ENCODE measurements at regions not wholly inside any gene's neighbourhood (a gene's known extent, or its start where the extent isn't known, plus 50 kb on each side); places are given as distances from the start of the nearest gene placed in this dataset.

DNA sequence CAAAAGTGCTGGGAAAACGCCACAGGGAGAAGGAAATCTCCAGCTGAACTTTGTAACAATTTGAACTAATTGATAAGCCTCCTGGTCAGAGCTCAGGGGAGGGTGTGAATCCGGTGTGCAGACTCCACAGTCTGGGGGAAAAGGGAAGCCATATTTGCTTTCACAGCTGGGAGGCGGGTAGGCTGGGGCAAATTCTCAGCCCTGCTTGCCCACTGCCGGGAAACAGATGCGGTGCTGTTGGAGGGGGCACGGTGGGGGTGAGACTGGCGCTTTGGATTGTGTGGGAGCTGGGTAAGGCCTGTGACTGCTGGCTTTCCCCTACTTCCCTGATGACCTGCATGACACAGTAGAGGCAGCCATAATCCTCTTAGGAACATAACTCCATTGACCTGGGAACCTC lies 134.8 kb downstream of the ADCYAP1 start:
- TF ChIP-seq POLR2A (IDR thresholded peaks at IDR 0.05; ENCODE audit: borderline replicate concordance, extremely low read depth, insufficient read depth, insufficient read length) (no peak), POLR2AphosphoS5 (IDR thresholded peaks at IDR 0.05; ENCODE audit: low read depth, low read length) (no peak), YY1 (IDR thresholded peaks at IDR 0.05; ENCODE audit: extremely low read depth, insufficient replicate concordance, low read depth, low read length) (no peak), EZH2phosphoT487 (IDR thresholded peaks at IDR 0.05; ENCODE audit: borderline replicate concordance) (no peak), EZH2 (IDR thresholded peaks at IDR 0.05) (no peak), ELF1 (IDR thresholded peaks at IDR 0.05; ENCODE audit: borderline replicate concordance, low read depth) (no peak), RAD21 (IDR thresholded peaks at IDR 0.05; ENCODE audit: low read depth) (no peak), ZNF274 (IDR thresholded peaks at IDR 0.05; ENCODE audit: low read depth, low read length) (no peak)
- TF ChIP-seq, protein P1, sequence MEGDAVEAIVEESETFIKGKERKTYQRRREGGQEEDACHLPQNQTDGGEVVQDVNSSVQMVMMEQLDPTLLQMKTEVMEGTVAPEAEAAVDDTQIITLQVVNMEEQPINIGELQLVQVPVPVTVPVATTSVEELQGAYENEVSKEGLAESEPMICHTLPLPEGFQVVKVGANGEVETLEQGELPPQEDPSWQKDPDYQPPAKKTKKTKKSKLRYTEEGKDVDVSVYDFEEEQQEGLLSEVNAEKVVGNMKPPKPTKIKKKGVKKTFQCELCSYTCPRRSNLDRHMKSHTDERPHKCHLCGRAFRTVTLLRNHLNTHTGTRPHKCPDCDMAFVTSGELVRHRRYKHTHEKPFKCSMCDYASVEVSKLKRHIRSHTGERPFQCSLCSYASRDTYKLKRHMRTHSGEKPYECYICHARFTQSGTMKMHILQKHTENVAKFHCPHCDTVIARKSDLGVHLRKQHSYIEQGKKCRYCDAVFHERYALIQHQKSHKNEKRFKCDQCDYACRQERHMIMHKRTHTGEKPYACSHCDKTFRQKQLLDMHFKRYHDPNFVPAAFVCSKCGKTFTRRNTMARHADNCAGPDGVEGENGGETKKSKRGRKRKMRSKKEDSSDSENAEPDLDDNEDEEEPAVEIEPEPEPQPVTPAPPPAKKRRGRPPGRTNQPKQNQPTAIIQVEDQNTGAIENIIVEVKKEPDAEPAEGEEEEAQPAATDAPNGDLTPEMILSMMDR (IDR thresholded peaks at IDR 0.05 in 2 of 3, conservative IDR thresholded peaks at IDR 0.05 in 1 of 3; ENCODE audit: borderline replicate concordance in 1 of 3, insufficient read depth in 1 of 3, low read depth in 2 of 3, low read length in 2 of 3) = no peak
- TF ChIP-seq, protein P2, sequence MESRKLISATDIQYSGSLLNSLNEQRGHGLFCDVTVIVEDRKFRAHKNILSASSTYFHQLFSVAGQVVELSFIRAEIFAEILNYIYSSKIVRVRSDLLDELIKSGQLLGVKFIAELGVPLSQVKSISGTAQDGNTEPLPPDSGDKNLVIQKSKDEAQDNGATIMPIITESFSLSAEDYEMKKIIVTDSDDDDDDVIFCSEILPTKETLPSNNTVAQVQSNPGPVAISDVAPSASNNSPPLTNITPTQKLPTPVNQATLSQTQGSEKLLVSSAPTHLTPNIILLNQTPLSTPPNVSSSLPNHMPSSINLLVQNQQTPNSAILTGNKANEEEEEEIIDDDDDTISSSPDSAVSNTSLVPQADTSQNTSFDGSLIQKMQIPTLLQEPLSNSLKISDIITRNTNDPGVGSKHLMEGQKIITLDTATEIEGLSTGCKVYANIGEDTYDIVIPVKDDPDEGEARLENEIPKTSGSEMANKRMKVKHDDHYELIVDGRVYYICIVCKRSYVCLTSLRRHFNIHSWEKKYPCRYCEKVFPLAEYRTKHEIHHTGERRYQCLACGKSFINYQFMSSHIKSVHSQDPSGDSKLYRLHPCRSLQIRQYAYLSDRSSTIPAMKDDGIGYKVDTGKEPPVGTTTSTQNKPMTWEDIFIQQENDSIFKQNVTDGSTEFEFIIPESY (IDR thresholded peaks at IDR 0.05; ENCODE audit: extremely low read depth, insufficient replicate concordance, low read length) = no peak
- TF ChIP-seq, protein P3, sequence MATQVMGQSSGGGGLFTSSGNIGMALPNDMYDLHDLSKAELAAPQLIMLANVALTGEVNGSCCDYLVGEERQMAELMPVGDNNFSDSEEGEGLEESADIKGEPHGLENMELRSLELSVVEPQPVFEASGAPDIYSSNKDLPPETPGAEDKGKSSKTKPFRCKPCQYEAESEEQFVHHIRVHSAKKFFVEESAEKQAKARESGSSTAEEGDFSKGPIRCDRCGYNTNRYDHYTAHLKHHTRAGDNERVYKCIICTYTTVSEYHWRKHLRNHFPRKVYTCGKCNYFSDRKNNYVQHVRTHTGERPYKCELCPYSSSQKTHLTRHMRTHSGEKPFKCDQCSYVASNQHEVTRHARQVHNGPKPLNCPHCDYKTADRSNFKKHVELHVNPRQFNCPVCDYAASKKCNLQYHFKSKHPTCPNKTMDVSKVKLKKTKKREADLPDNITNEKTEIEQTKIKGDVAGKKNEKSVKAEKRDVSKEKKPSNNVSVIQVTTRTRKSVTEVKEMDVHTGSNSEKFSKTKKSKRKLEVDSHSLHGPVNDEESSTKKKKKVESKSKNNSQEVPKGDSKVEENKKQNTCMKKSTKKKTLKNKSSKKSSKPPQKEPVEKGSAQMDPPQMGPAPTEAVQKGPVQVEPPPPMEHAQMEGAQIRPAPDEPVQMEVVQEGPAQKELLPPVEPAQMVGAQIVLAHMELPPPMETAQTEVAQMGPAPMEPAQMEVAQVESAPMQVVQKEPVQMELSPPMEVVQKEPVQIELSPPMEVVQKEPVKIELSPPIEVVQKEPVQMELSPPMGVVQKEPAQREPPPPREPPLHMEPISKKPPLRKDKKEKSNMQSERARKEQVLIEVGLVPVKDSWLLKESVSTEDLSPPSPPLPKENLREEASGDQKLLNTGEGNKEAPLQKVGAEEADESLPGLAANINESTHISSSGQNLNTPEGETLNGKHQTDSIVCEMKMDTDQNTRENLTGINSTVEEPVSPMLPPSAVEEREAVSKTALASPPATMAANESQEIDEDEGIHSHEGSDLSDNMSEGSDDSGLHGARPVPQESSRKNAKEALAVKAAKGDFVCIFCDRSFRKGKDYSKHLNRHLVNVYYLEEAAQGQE (IDR thresholded peaks at IDR 0.05; ENCODE audit: low read depth) = no peak
